ENCODE measurements at regions not wholly inside any gene's neighbourhood (a gene's known extent, or its start where the extent isn't known, plus 50 kb on each side); places are given as distances from the start of the nearest gene placed in this dataset.

GRCh38 chr5:57753446-57753845, 270.8 kb upstream of the ACTBL2 start:
- no peaks in the 10 kb centered on the region for H3K9me3 Mint-ChIP-seq
- H3K36me3 Mint-ChIP-seq (ENCODE audit: low read depth): no peaks in the 10 kb centered on the region
- no peak overlapping the region for H3K27ac Mint-ChIP-seq (ENCODE audit: unreplicated experiment)
- no peaks in the 10 kb centered on the region for H3K4me1 Mint-ChIP-seq
- TF ChIP-seq CTCF (conservative IDR thresholded peaks at IDR 0.05): no peak
- DNase-seq (ENCODE audit: low read depth, low spot score): no peak
- H3K27me3 Mint-ChIP-seq (ENCODE audit: low read depth): no peaks in the 10 kb centered on the region
- no peak overlapping the region for H3K4me3 Mint-ChIP-seq

GRCh38 chr5:57751710-57752109, 269.1 kb upstream of the ACTBL2 start:
- Mint-ChIP-seq H3K36me3 (ENCODE audit: low read depth) (no peaks in the 10 kb centered on the region), H3K27ac (ENCODE audit: unreplicated experiment) (no peak overlapping the region), H3K27me3 (ENCODE audit: low read depth) (no peaks in the 10 kb centered on the region), H3K4me1 (no peaks in the 10 kb centered on the region), H3K9me3 (no peaks in the 10 kb centered on the region), H3K4me3 (no peak overlapping the region)
- TF ChIP-seq CTCF (conservative IDR thresholded peaks at IDR 0.05): no peak
- no peak for DNase-seq (ENCODE audit: low read depth, low spot score)

GRCh38 chr5:57750891-57751290, 268.3 kb upstream of the ACTBL2 start:
- H3K27me3 Mint-ChIP-seq (ENCODE audit: low read depth): no peaks in the 10 kb centered on the region
- DNase-seq (ENCODE audit: low read depth, low spot score): no peak
- no peak for TF ChIP-seq CTCF (conservative IDR thresholded peaks at IDR 0.05)
- H3K27ac Mint-ChIP-seq (ENCODE audit: unreplicated experiment): no peak overlapping the region
- H3K36me3 Mint-ChIP-seq (ENCODE audit: low read depth): no peaks in the 10 kb centered on the region
- H3K9me3 Mint-ChIP-seq: no peaks in the 10 kb centered on the region
- H3K4me3 Mint-ChIP-seq: no peak overlapping the region
- no peaks in the 10 kb centered on the region for H3K4me1 Mint-ChIP-seq

GRCh38 chr5:57750282-57750681, 267.7 kb upstream of the ACTBL2 start:
- H3K9me3 Mint-ChIP-seq: no peaks in the 10 kb centered on the region
- H3K4me1 Mint-ChIP-seq: no peaks in the 10 kb centered on the region
- no peaks in the 10 kb centered on the region for H3K36me3 Mint-ChIP-seq (ENCODE audit: low read depth)
- H3K4me3 Mint-ChIP-seq: no peak overlapping the region
- no peak overlapping the region for H3K27ac Mint-ChIP-seq (ENCODE audit: unreplicated experiment)
- no peak for TF ChIP-seq CTCF (conservative IDR thresholded peaks at IDR 0.05)
- H3K27me3 Mint-ChIP-seq (ENCODE audit: low read depth): no peaks in the 10 kb centered on the region
- DNase-seq (ENCODE audit: low read depth, low spot score): no peak

GRCh38 chr5:57749396-57749795, 266.8 kb upstream of the ACTBL2 start:
- no peak for DNase-seq (ENCODE audit: low read depth, low spot score)
- TF ChIP-seq CTCF (conservative IDR thresholded peaks at IDR 0.05): no peak
- Mint-ChIP-seq H3K4me3 (no peak overlapping the region), H3K9me3 (no peaks in the 10 kb centered on the region), H3K4me1 (no peaks in the 10 kb centered on the region), H3K27ac (ENCODE audit: unreplicated experiment) (no peak overlapping the region), H3K36me3 (ENCODE audit: low read depth) (no peaks in the 10 kb centered on the region), H3K27me3 (ENCODE audit: low read depth) (no peaks in the 10 kb centered on the region)
